ENCODE measurements at regions not wholly inside any gene's neighbourhood (a gene's known extent, or its start where the extent isn't known, plus 50 kb on each side); places are given as distances from the start of the nearest gene placed in this dataset.
"Not testable (repeated sequence)": the region's sequence is repeated elsewhere in the genome, so short reads cannot be mapped to it uniquely, and the experiment has no call there.

GRCh38 chr10:81215498-81215897 is 659.5 kb upstream of the NRG3 start:
- no peak overlapping the region for H3K4me3 ChIP-seq (replicated peaks; ENCODE audit: low read depth, low read length)
- peak; percentile 42 for DNase-seq (ENCODE audit: low read depth)
- no peak for TF ChIP-seq CTCF (IDR thresholded peaks at IDR 0.05; ENCODE audit: low read length, missing control alignments)

DNA sequence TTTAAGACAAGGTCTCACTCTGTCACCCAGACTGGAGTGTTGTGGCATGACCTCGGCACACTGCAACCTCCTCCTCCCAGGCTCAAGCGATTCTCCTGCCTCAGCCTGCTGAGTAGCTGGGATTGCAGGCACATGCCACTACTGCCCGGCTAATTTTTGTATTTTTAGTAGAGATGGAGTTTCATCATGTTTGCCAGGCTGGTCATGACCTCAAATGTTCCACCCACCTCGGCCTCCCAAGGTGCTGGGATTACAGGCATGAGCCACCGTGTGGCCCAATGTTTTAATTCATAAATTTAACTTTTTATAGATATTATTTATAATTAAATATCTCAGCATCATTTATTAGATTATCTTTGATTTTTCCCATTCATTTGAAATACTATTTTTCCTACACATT is 658.0 kb upstream of the NRG3 start:
- no peak for TF ChIP-seq CTCF (IDR thresholded peaks at IDR 0.05; ENCODE audit: low read length, missing control alignments)
- no peak for DNase-seq (ENCODE audit: low read depth)
- H3K4me3 ChIP-seq (replicated peaks; ENCODE audit: low read depth, low read length): no peak overlapping the region

DNA sequence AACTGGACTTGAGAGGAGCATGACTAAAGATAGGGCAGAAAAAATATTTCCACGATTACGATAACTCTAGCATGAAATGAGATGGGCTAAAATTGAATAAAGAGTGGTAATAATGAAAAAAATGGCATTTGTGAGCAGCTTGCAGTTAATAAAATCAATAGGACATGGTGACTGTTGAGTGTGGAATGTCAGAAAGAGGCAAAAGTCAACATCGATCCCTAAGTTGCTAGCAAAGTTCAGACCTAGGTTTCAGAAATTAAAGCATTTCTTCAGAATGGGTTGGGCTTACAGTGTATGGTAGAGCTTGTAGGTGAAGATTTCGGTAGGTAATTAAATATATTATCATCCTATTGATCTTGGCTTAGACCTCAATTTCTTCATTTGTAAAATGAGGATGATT is 656.7 kb upstream of the NRG3 start:
- no peak overlapping the region for H3K4me3 ChIP-seq (replicated peaks; ENCODE audit: low read depth, low read length)
- DNase-seq (ENCODE audit: low read depth): no peak
- TF ChIP-seq CTCF (IDR thresholded peaks at IDR 0.05; ENCODE audit: low read length, missing control alignments): no peak

- H3K4me3 ChIP-seq (replicated peaks; ENCODE audit: low read depth, low read length): no peak overlapping the region
- TF ChIP-seq CTCF (IDR thresholded peaks at IDR 0.05; ENCODE audit: low read length, missing control alignments): no peak
- DNase-seq (ENCODE audit: low read depth): no peak
Observed at GRCh38 chr10:81219758-81220157, 655.2 kb upstream of the NRG3 start.

DNA sequence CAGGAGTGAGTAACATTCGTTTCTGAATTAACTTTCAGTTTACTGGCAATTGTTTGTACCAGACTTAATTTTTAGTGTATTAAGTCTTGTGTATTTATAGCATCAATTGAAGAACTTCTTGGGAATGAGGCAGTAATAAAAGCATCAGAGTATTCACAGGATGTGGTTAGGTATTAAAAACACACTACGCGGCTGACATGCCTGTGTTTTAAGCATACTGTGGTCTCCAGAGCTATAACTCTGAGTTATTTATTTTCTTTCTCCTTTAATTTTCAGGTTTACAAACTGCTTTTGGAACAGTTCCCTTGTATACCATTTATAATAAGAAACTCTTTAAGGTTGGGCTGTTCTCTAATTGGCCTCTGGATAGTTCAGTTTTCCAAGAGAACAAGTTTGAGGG is 626.1 kb upstream of the NRG3 start:
- H3K4me3 ChIP-seq (replicated peaks; ENCODE audit: low read depth, low read length): no peak overlapping the region
- DNase-seq (ENCODE audit: low read depth): no peak
- TF ChIP-seq CTCF (IDR thresholded peaks at IDR 0.05; ENCODE audit: low read length, missing control alignments): no peak

DNA sequence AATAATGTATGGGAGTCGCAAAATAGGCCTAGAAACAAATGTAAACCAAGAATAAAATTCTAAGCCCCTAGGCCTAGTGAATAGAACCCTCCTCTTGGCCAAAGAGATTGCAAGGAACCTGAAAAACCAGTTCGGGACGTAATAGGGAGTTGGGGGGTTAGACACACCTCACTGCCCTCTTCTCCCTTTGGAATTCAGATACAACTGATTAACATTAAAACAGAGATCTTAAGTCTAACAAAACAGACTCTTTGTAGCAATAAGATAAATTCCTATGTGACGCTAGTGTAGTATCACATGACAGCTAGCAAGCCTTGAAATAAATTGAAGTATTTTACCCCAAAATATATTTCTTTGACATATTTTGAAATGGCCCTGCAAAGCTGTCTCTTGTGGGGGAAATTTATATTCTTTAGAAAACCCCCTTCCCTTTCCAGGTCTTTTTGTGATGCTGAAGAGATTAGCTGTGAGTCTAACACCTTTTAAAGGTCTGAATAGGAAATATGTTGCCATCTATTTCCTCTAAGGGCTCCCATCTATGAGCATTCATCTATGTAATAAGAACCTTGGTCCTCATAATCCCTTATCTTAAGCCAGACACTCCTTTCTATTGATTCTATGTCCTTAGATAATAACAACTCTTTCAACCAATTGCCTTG is 623.4 kb upstream of the NRG3 start:
- no peak for DNase-seq (ENCODE audit: low read depth)
- no peak overlapping the region for H3K4me3 ChIP-seq (replicated peaks; ENCODE audit: low read depth, low read length)
- no peak for TF ChIP-seq CTCF (IDR thresholded peaks at IDR 0.05; ENCODE audit: low read length, missing control alignments)

GRCh38 chr10:81264991-81265390 is 610.0 kb upstream of the NRG3 start:
- DNase-seq (ENCODE audit: low read depth); H3K4me3 ChIP-seq (replicated peaks; ENCODE audit: low read depth, low read length): not testable (repeated sequence)
